Activated naive CD4-positive, alpha-beta T cell treated with anti-CD3 and anti-CD28 coated beads for 36 hours (primary cell): ENCODE measurements at regions not wholly inside any gene's neighbourhood (a gene's known extent, or its start where the extent isn't known, plus 50 kb on each side); places are given as distances from the start of the nearest gene placed in this dataset.

Experiments
- CTCF ChIA-PET: fragments of 350-600 bp; sonication (Branson Sonifier 250); formaldehyde crosslinking; loops from one replicate; lab custom pipeline; 2021; ENCODE audit warnings: antibody characterized with exemption; lab: Charles Lee
- DNase-seq: peaks from one replicate; pipeline ENCODE4 v3.0.0-alpha.2; 2020
- H3K27ac Mint-ChIP-seq: one replicate; pipeline ENCODE4 v1.8.0; 2021; ENCODE audit warnings: mild to moderate bottlenecking, mixed read lengths
- H3K27me3 Mint-ChIP-seq: one replicate; pipeline ENCODE4 v1.8.0; 2021; ENCODE audit warnings: low read depth, mixed read lengths
- H3K36me3 Mint-ChIP-seq: one replicate; pipeline ENCODE4 v1.8.0; 2021; ENCODE audit warnings: low read depth, mixed read lengths
- H3K4me1 Mint-ChIP-seq: one replicate; pipeline ENCODE4 v1.8.0; 2021; ENCODE audit warnings: low read depth, mixed read lengths
- H3K4me3 Mint-ChIP-seq: one replicate; pipeline ENCODE4 v1.8.0; 2021; ENCODE audit warnings: mild to moderate bottlenecking, moderate library complexity, mixed read lengths
- H3K9me3 Mint-ChIP-seq: one replicate; pipeline ENCODE4 v1.8.0; 2021; ENCODE audit warnings: mixed read lengths
- intact Hi-C: fragments of 100-400 bp; cut with micrococcal nuclease; formaldehyde crosslinking; loops from one replicate; pipeline ENCODE4 v1.15.1; 2023

GRCh38 chr20:22001886-22002285 lies 296.4 kb downstream of the PAX1 start:
- H3K36me3 Mint-ChIP-seq = no peaks in the 10 kb centered on the region
- no peak overlapping the region for H3K4me3 Mint-ChIP-seq
- no peaks in the 10 kb centered on the region for H3K27me3 Mint-ChIP-seq
- intact Hi-C loops = no loop called here
- H3K9me3 Mint-ChIP-seq = no peaks in the 10 kb centered on the region
- CTCF ChIA-PET = no interaction called here
- no peak overlapping the region for H3K27ac Mint-ChIP-seq
- H3K4me1 Mint-ChIP-seq = no peaks in the 10 kb centered on the region
- DNase-seq = no peak

- DNase-seq = no peak
- CTCF ChIA-PET = no interaction called here
- no peak overlapping the region for H3K27ac Mint-ChIP-seq
- no peaks in the 10 kb centered on the region for H3K27me3 Mint-ChIP-seq
- H3K4me1 Mint-ChIP-seq = no peaks in the 10 kb centered on the region
- intact Hi-C loops = no loop called here
- H3K9me3 Mint-ChIP-seq = peaks cover 6% of the 10 kb centered on the region
- H3K36me3 Mint-ChIP-seq = no peaks in the 10 kb centered on the region
- no peak overlapping the region for H3K4me3 Mint-ChIP-seq
Measured at GRCh38 chr20:21995461-21995860, 290.0 kb downstream of the PAX1 start.

GRCh38 chr20:21994203-21994602 lies 288.7 kb downstream of the PAX1 start:
- CTCF ChIA-PET = no interaction called here

GRCh38 chr20:21982559-21982958 lies 277.1 kb downstream of the PAX1 start:
- intact Hi-C loops = no loop called here
- no peak for DNase-seq
- CTCF ChIA-PET = no interaction called here
- Mint-ChIP-seq H3K27ac (no peak overlapping the region), H3K36me3 (no peaks in the 10 kb centered on the region), H3K4me1 (no peaks in the 10 kb centered on the region), H3K9me3 (peaks cover 7% of the 10 kb centered on the region), H3K27me3 (no peaks in the 10 kb centered on the region), H3K4me3 (no peak overlapping the region)

More at GRCh38 chr20:21994203-21994602, 288.7 kb downstream of the PAX1 start:
- Mint-ChIP-seq H3K4me3 (no peak overlapping the region), H3K27me3 (no peaks in the 10 kb centered on the region), H3K9me3 (peaks cover 6% of the 10 kb centered on the region), H3K4me1 (no peaks in the 10 kb centered on the region), H3K36me3 (no peaks in the 10 kb centered on the region), H3K27ac (no peak overlapping the region)
- intact Hi-C loops = no loop called here
- DNase-seq = no peak

- H3K27ac Mint-ChIP-seq = no peak overlapping the region
- intact Hi-C loops = no loop called here
- no peaks in the 10 kb centered on the region for H3K36me3 Mint-ChIP-seq
- no peaks in the 10 kb centered on the region for H3K27me3 Mint-ChIP-seq
- no peak overlapping the region for H3K4me3 Mint-ChIP-seq
- CTCF ChIA-PET = no interaction called here
- DNase-seq = no peak
- no peaks in the 10 kb centered on the region for H3K4me1 Mint-ChIP-seq
- peaks cover 6% of the 10 kb centered on the region for H3K9me3 Mint-ChIP-seq
Measured at GRCh38 chr20:21981597-21982344, 276.3 kb downstream of the PAX1 start.

- CTCF ChIA-PET = no interaction called here
- no peak for DNase-seq
- H3K36me3 Mint-ChIP-seq = no peaks in the 10 kb centered on the region
- H3K27me3 Mint-ChIP-seq = no peaks in the 10 kb centered on the region
- intact Hi-C loops = no loop called here
- no peak overlapping the region for H3K4me3 Mint-ChIP-seq
- H3K4me1 Mint-ChIP-seq = no peaks in the 10 kb centered on the region
- H3K9me3 Mint-ChIP-seq = peaks cover 6% of the 10 kb centered on the region
- no peak overlapping the region for H3K27ac Mint-ChIP-seq
Measured at GRCh38 chr20:21981179-21981578, 275.7 kb downstream of the PAX1 start.

GRCh38 chr20:21971436-21971835 lies 266.0 kb downstream of the PAX1 start:
- Mint-ChIP-seq H3K36me3 (no peaks in the 10 kb centered on the region), H3K4me1 (no peaks in the 10 kb centered on the region), H3K4me3 (no peak overlapping the region), H3K9me3 (peaks cover 17% of the 10 kb centered on the region), H3K27me3 (no peaks in the 10 kb centered on the region), H3K27ac (no peak overlapping the region)
- DNase-seq = no peak
- CTCF ChIA-PET = no interaction called here
- intact Hi-C loops = no loop called here

GRCh38 chr20:21968486-21968885 lies 263.0 kb downstream of the PAX1 start:
- no peaks in the 10 kb centered on the region for H3K4me1 Mint-ChIP-seq

GRCh38 chr20:21967481-21967880 lies 262.0 kb downstream of the PAX1 start:
- Mint-ChIP-seq H3K4me3 (no peak overlapping the region), H3K4me1 (no peaks in the 10 kb centered on the region), H3K9me3 (peaks cover 6% of the 10 kb centered on the region), H3K27me3 (no peaks in the 10 kb centered on the region), H3K27ac (no peak overlapping the region), H3K36me3 (no peaks in the 10 kb centered on the region)
- DNase-seq = no peak
- CTCF ChIA-PET = no interaction called here
- intact Hi-C loops = no loop called here

More at GRCh38 chr20:21968486-21968885, 263.0 kb downstream of the PAX1 start:
- no peak for DNase-seq
- Mint-ChIP-seq H3K27ac (no peak overlapping the region), H3K9me3 (peaks cover 8% of the 10 kb centered on the region), H3K4me3 (no peak overlapping the region), H3K27me3 (no peaks in the 10 kb centered on the region), H3K36me3 (no peaks in the 10 kb centered on the region)
- CTCF ChIA-PET = no interaction called here
- intact Hi-C loops = no loop called here

- CTCF ChIA-PET = no interaction called here
- Mint-ChIP-seq H3K4me1 (no peaks in the 10 kb centered on the region), H3K27ac (no peak overlapping the region), H3K4me3 (no peak overlapping the region), H3K9me3 (peaks cover 15% of the 10 kb centered on the region), H3K36me3 (no peaks in the 10 kb centered on the region), H3K27me3 (no peaks in the 10 kb centered on the region)
- intact Hi-C loops = no loop called here
- DNase-seq = no peak
Measured at GRCh38 chr20:21956591-21956990, 251.1 kb downstream of the PAX1 start.

GRCh38 chr20:21947406-21947805 lies 241.9 kb downstream of the PAX1 start:
- CTCF ChIA-PET = no interaction called here
- no peaks in the 10 kb centered on the region for H3K36me3 Mint-ChIP-seq
- H3K4me3 Mint-ChIP-seq = no peak overlapping the region
- H3K27ac Mint-ChIP-seq = no peak overlapping the region
- H3K9me3 Mint-ChIP-seq = no peaks in the 10 kb centered on the region
- H3K4me1 Mint-ChIP-seq = no peaks in the 10 kb centered on the region
- no peaks in the 10 kb centered on the region for H3K27me3 Mint-ChIP-seq
- intact Hi-C loops = no loop called here
- no peak for DNase-seq

GRCh38 chr20:21944227-21944626 lies 238.8 kb downstream of the PAX1 start:
- CTCF ChIA-PET = no interaction called here
- DNase-seq = no peak
- Mint-ChIP-seq H3K27me3 (no peaks in the 10 kb centered on the region), H3K9me3 (no peaks in the 10 kb centered on the region), H3K36me3 (no peaks in the 10 kb centered on the region), H3K27ac (no peak overlapping the region), H3K4me1 (no peaks in the 10 kb centered on the region), H3K4me3 (no peak overlapping the region)
- intact Hi-C loops = no loop called here

- no peak for DNase-seq
- Mint-ChIP-seq H3K27ac (no peak overlapping the region), H3K4me1 (no peaks in the 10 kb centered on the region), H3K4me3 (no peak overlapping the region), H3K27me3 (no peaks in the 10 kb centered on the region), H3K36me3 (no peaks in the 10 kb centered on the region), H3K9me3 (no peaks in the 10 kb centered on the region)
- CTCF ChIA-PET = no interaction called here
- intact Hi-C loops = no loop called here
Measured at GRCh38 chr20:21941941-21942805, 236.7 kb downstream of the PAX1 start.
